Effector memory CD4-positive, alpha-beta T cell (primary cell): ENCODE measurements at regions not wholly inside any gene's neighbourhood (a gene's known extent, or its start where the extent isn't known, plus 50 kb on each side); places are given as distances from the start of the nearest gene placed in this dataset.

Source experiments
- DNase-seq, 3 donors: peaks; one replicate each; pipeline ENCODE4 v3.0.0-alpha.2; 2020
- H3K27ac ChIP-seq: 2 replicates; pipeline ENCODE4 v1.7.0; 2013; ENCODE audit warnings: mild to moderate bottlenecking, low read length, moderate library complexity; ENCODE audit not compliant: insufficient read depth, poor library complexity, severe bottlenecking
- H3K27me3 ChIP-seq: replicated peaks from 2 replicates; pipeline ENCODE4 v1.7.0; 2013; ENCODE audit warnings: mild to moderate bottlenecking, low read length; ENCODE audit not compliant: insufficient read depth, control insufficient read depth, poor library complexity, severe bottlenecking
- H3K36me3 ChIP-seq: 2 replicates; pipeline ENCODE4 v1.7.0; 2013; ENCODE audit warnings: mild to moderate bottlenecking, low read length, moderate library complexity; ENCODE audit not compliant: control insufficient read depth, insufficient read depth
- H3K4me1 ChIP-seq: 2 replicates; pipeline ENCODE4 v1.7.0; 2013; ENCODE audit warnings: low read length, mild to moderate bottlenecking; ENCODE audit not compliant: control insufficient read depth, insufficient read depth, poor library complexity, severe bottlenecking
- H3K4me3 ChIP-seq: 2 replicates; pipeline ENCODE4 v1.7.0; 2013; ENCODE audit warnings: low read length, low read depth, mild to moderate bottlenecking; ENCODE audit not compliant: insufficient read depth, poor library complexity, severe bottlenecking
- H3K9me3 ChIP-seq: 2 replicates; pipeline ENCODE4 v1.7.0; 2013; ENCODE audit warnings: mild to moderate bottlenecking, low read length, moderate library complexity; ENCODE audit not compliant: control insufficient read depth

DNA sequence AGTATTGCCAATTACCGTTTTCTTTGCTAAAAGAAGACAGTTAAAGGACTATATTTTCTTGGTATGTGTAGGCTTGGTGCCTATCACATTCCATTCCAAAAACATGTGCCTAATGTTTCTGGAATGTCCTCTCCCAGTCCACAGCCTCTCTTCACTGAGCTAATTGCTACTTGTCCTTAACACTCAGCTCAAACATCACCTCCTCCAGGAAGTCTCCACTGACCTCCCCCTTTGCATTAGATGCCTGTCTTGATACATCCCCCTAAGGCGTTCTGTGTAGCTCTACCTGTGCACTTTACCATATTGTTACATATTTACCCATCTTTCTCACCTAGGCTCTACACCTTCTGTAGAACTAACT is 195.6 kb upstream of the CAMK1G start:
- no peak for DNase-seq
- Histone ChIP-seq H3K27me3 (no peaks in the 10 kb centered on the region), H3K27ac (no peak overlapping the region), H3K9me3 (no peaks in the 10 kb centered on the region), H3K4me3 (no peak overlapping the region), H3K4me1 (no peaks in the 10 kb centered on the region), H3K36me3 (no peaks in the 10 kb centered on the region)

GRCh38 chr1:209388358-209388757 is 195.2 kb upstream of the CAMK1G start:
- Histone ChIP-seq H3K36me3 (no peaks in the 10 kb centered on the region), H3K4me3 (no peak overlapping the region), H3K9me3 (no peaks in the 10 kb centered on the region), H3K4me1 (no peaks in the 10 kb centered on the region), H3K27ac (no peak overlapping the region), H3K27me3 (no peaks in the 10 kb centered on the region)
- DNase-seq = no peak

DNA sequence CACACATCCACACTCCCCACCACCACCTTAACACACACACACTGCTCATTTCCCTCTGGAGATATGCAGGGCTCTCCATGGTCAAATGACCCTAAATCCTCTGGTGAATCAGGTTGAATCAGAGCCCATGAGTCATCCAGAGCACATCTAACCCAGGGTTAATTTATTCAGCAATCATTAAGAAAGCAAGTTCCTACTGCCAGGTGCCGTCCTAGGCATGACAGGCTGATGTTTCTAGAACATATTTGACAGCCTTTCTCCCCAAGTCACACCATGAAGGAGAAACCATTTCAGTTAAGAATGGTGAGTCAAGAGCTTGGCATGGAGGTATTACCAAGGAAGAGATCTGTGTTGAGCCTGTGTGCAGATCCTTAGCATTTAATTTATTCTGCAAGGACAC is 194.3 kb upstream of the CAMK1G start:
- H3K27ac ChIP-seq = no peak overlapping the region
- no peaks in the 10 kb centered on the region for H3K9me3 ChIP-seq
- DNase-seq = no peak
- no peaks in the 10 kb centered on the region for H3K4me1 ChIP-seq
- H3K36me3 ChIP-seq = no peaks in the 10 kb centered on the region
- H3K4me3 ChIP-seq = no peak overlapping the region
- no peaks in the 10 kb centered on the region for H3K27me3 ChIP-seq

GRCh38 chr1:209389975-209390374 is 193.5 kb upstream of the CAMK1G start:
- DNase-seq = no peak
- no peaks in the 10 kb centered on the region for H3K4me1 ChIP-seq
- H3K36me3 ChIP-seq = no peaks in the 10 kb centered on the region
- H3K27ac ChIP-seq = no peak overlapping the region
- H3K9me3 ChIP-seq = no peaks in the 10 kb centered on the region
- H3K27me3 ChIP-seq = no peaks in the 10 kb centered on the region
- H3K4me3 ChIP-seq = no peak overlapping the region

- DNase-seq = no peak
- Histone ChIP-seq H3K4me3 (no peak overlapping the region), H3K9me3 (no peaks in the 10 kb centered on the region), H3K4me1 (no peaks in the 10 kb centered on the region), H3K27me3 (no peaks in the 10 kb centered on the region), H3K36me3 (no peaks in the 10 kb centered on the region), H3K27ac (no peak overlapping the region)
Observed at GRCh38 chr1:209390764-209391163, 192.8 kb upstream of the CAMK1G start.

DNA sequence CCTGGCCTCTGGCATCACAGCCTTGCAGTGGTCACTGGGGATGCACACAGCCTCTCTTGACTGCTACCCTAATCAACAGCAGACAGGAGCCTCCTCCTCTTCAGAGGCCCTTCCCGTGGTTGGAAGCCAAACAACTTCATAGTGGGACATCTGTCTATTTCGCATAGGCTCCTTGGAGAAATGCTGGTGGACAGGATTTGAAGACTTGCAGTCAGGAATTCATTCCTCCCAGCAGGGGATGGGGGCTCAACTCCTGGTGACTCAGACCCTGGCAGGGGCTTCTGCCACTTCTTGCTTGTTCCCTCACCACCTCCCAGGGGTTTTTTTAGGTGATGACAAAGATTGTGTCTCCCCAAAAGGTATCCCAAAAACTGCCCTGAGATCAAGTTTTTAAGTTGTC is 191.7 kb upstream of the CAMK1G start:
- Histone ChIP-seq H3K9me3 (no peaks in the 10 kb centered on the region), H3K27ac (no peak overlapping the region)

GRCh38 chr1:209395169-209395568 is 188.3 kb upstream of the CAMK1G start:
- H3K4me3 ChIP-seq = no peak overlapping the region
- no peaks in the 10 kb centered on the region for H3K36me3 ChIP-seq
- no peaks in the 10 kb centered on the region for H3K27me3 ChIP-seq
- H3K27ac ChIP-seq = no peak overlapping the region
- H3K9me3 ChIP-seq = no peaks in the 10 kb centered on the region
- H3K4me1 ChIP-seq = no peaks in the 10 kb centered on the region
- DNase-seq = no peak

More for the DNA sequence above, 191.7 kb upstream of the CAMK1G start:
- no peaks in the 10 kb centered on the region for H3K4me1 ChIP-seq
- no peaks in the 10 kb centered on the region for H3K36me3 ChIP-seq
- H3K27me3 ChIP-seq = no peaks in the 10 kb centered on the region
- no peak for DNase-seq
- H3K4me3 ChIP-seq = no peak overlapping the region

- Histone ChIP-seq H3K4me1 (no peaks in the 10 kb centered on the region), H3K9me3 (no peaks in the 10 kb centered on the region), H3K27ac (no peak overlapping the region), H3K36me3 (no peaks in the 10 kb centered on the region), H3K4me3 (no peak overlapping the region), H3K27me3 (no peaks in the 10 kb centered on the region)
- no peak for DNase-seq
Observed at GRCh38 chr1:209397371-209397770, 186.1 kb upstream of the CAMK1G start.

DNA sequence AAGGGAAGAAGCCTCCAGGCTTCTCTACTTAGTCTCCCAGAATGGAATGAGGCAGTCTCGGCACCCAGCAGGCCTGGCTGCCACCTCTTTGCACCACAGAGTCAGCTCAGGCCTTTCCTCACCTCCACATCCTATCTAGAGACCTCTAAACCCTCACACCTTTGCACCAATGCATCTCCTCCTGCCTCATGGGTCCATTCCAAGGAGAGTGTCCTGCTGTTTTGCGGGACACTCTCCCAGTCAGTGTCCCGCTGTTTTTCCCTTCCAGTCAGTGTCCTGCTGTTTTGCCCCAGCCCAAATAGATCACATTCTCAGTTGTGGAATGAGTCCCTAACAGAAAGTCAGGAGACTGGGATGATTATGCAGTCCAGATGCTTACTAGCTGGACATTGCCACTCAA is 185.6 kb upstream of the CAMK1G start:
- no peak overlapping the region for H3K27ac ChIP-seq
- H3K4me1 ChIP-seq = no peaks in the 10 kb centered on the region

DNA sequence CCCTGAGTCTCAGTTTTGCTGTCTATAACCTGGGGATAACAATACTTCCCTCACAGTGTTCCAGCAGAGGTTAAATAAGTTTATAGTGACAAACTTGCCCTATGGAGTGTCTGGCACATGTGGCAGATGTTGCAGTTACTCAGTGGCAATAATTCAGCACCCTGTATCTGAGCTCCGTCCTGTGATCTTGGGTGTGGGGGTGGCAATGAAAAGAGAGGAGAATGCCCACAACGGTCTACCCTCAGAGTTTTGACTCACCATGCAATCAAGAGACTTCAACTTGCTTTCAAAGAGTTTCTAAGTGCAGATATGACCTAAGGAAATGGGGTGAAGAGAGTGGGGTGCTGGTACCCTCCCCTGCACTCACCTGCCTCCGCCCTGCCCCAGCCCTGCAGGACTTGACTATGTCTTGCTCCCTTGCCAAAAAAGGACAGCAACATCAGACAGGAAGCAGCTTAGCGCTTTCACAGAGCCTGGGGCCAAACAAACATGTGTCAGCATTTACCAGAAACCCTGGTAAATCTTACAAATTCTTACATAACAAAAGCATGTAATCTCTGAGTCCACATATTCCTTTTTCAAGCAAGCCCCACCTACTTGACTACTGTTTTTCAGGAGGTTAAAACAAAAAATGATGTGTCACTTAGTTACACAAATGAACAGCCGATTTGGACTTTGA is 185.1 kb upstream of the CAMK1G start:
- H3K36me3 ChIP-seq = no peaks in the 10 kb centered on the region
- H3K27me3 ChIP-seq = no peaks in the 10 kb centered on the region
- no peaks in the 10 kb centered on the region for H3K9me3 ChIP-seq
- H3K4me1 ChIP-seq = no peaks in the 10 kb centered on the region
- H3K4me3 ChIP-seq = no peak overlapping the region
- DNase-seq = no peak
- no peak overlapping the region for H3K27ac ChIP-seq

More for the DNA sequence above, 185.6 kb upstream of the CAMK1G start:
- Histone ChIP-seq H3K27me3 (no peaks in the 10 kb centered on the region), H3K4me3 (no peak overlapping the region), H3K36me3 (no peaks in the 10 kb centered on the region), H3K9me3 (no peaks in the 10 kb centered on the region)
- DNase-seq = no peak
